SK-N-SH (cell line): ENCODE measurements at regions not wholly inside any gene's neighbourhood (a gene's known extent, or its start where the extent isn't known, plus 50 kb on each side); places are given as distances from the start of the nearest gene placed in this dataset.

Experiments used
- CTCF ChIP-seq: fragments of 200-600 bp; sonication (generic); IDR thresholded peaks from 2 replicates; pipeline ENCODE4 v1.6.1; 2017; ENCODE audit warnings: antibody characterized with exemption, mild to moderate bottlenecking, moderate library complexity
- ELF1 ChIP-seq: IDR thresholded peaks from 2 replicates; pipeline ENCODE4 v1.4.0; 2012
- EP300 ChIP-seq, 2 experiments: IDR thresholded peaks; 2 replicates each; pipeline versions ENCODE4 v1.4.0 to v1.6.1; 2012; ENCODE audit warnings: borderline replicate concordance in 1 of 2, low read depth in 1 of 2, low read length in 1 of 2
- FOSL2 ChIP-seq: IDR thresholded peaks from 2 replicates; pipeline ENCODE4 v1.4.0; 2012; ENCODE audit warnings: low read depth, mild to moderate bottlenecking, moderate library complexity, borderline replicate concordance
- GATA2 ChIP-seq: sonication (generic); formaldehyde crosslinking; IDR thresholded peaks from 2 replicates; pipeline ENCODE4 v1.5.0; 2020; ENCODE audit warnings: mild to moderate bottlenecking, missing genetic modification reagents
- PBX3 ChIP-seq: IDR thresholded peaks from 2 replicates; pipeline ENCODE4; 2012
- POLR2AphosphoS5 ChIP-seq: IDR thresholded peaks from 2 replicates; pipeline ENCODE4 v1.6.1; 2012; ENCODE audit warnings: low read depth, low read length
- RAD21 ChIP-seq: IDR thresholded peaks from 2 replicates; pipeline ENCODE4 v1.6.1; 2012; ENCODE audit warnings: mild to moderate bottlenecking, low read length
- REST ChIP-seq: IDR thresholded peaks from 2 replicates; pipeline ENCODE4 v1.6.1; 2012; ENCODE audit warnings: mild to moderate bottlenecking, low read depth, low read length, moderate library complexity
- RFX5 ChIP-seq: IDR thresholded peaks from 2 replicates; pipeline ENCODE4 v1.6.1; 2012; ENCODE audit warnings: mild to moderate bottlenecking, improper control_type of control experiment, low read length
- RXRA ChIP-seq: IDR thresholded peaks from 2 replicates; pipeline ENCODE4 v1.4.0; 2012; ENCODE audit warnings: low read depth, mild to moderate bottlenecking, borderline replicate concordance
- SMC3 ChIP-seq: IDR thresholded peaks from 2 replicates; pipeline ENCODE4 v1.6.1; 2012; ENCODE audit warnings: low read depth, low read length, improper control_type of control experiment
- TAF1 ChIP-seq: IDR thresholded peaks from 2 replicates; pipeline ENCODE4 v1.6.1; 2012; ENCODE audit warnings: low read depth, mild to moderate bottlenecking, low read length, moderate library complexity, borderline replicate concordance
- YY1 ChIP-seq: IDR thresholded peaks from 2 replicates; pipeline ENCODE4 v1.4.0; 2012; ENCODE audit warnings: low read depth, mild to moderate bottlenecking

- TF ChIP-seq RAD21 (no peak), PBX3 (no peak), ELF1 (no peak), CTCF (no peak), SMC3 (no peak), POLR2AphosphoS5 (no peak), TAF1 (no peak), YY1 (no peak), RFX5 (no peak), REST (no peak), GATA2 (CRISPR knock-in tag) (no peak), RXRA (no peak), FOSL2 (no peak), EP300 (IDR thresholded peaks at IDR 0.05; ENCODE audit: borderline replicate concordance in 1 of 2, low read depth in 1 of 2, low read length in 1 of 2) (no peak)
Observed at GRCh38 chr12:89827592-89827991, 119.0 kb upstream of the ATP2B1 start.
